ENCODE measurements at regions not wholly inside any gene's neighbourhood (a gene's known extent, or its start where the extent isn't known, plus 50 kb on each side); places are given as distances from the start of the nearest gene placed in this dataset.
A peak's percentile ranks its signal among the peaks of the same experiment; 100 is the strongest.

DNA sequence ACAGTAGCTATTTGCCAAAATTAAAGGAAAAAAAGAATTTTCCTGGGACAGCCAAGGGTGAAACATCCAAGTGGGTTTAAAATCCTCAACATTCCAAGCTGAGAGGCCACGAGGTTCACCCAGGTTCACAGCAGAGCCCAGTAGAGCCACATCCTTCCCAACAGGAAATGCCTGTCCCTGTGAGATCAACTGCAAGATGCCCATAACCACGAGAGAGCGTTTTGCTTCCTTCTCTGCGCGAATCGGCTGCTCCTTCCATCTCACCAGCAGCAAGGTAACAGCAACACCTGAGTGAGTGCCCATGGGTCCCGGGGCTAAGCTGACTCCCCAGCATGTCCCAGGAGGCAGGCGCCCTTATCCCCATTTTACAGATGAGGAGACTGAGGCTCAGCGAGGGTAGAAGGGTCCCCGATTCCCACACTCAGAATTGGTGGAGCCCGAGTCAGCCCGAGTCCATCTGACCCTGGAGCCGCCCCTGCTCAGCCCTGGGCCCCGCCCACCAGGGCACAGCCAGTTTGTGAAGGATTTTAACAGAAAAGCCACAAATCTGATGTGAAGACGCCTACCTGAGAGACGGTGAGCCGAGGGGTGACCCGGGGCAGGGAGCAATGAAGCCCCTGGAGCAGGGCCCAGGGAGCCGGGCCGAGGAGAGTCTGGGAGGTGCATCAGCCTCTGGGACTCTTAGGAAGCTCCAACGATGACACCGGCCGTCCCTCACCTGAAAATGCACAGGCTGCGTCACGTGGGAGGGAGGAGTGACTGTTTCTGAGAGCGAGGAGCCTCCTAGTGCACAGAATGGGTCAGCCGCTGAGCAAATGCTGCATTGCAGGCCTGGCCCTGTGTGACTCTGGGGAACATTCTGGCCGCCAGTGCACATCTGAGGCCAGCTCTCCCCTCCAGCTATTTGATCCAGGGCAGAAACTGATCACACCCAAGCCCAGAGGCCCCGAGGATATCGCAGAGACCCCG is 236.9 kb upstream of the SFSWAP start (continued):
- no peak for TF ChIP-seq RNF2 (IDR thresholded peaks at IDR 0.05; ENCODE audit: borderline replicate concordance, low read depth, low read length, missing control alignments, poor library complexity, severe bottlenecking)
- TF ChIP-seq CBX5 (IDR thresholded peaks at IDR 0.05; ENCODE audit: low read depth, low read length): no peak
- TF ChIP-seq TBP (IDR thresholded peaks at IDR 0.05; ENCODE audit: low read depth, low read length): no peak
- TF ChIP-seq KDM1A (IDR thresholded peaks at IDR 0.05; ENCODE audit: borderline replicate concordance, low read length): no peak
- no peak for TF ChIP-seq TEAD4 (IDR thresholded peaks at IDR 0.05; ENCODE audit: low read depth, low read length)
- no peak for TF ChIP-seq CREB1 (IDR thresholded peaks at IDR 0.05)
- no peak for TF ChIP-seq BACH1 (IDR thresholded peaks at IDR 0.05; ENCODE audit: low read length)
- TF ChIP-seq GTF2F1 (IDR thresholded peaks at IDR 0.05; ENCODE audit: borderline replicate concordance, low read depth, low read length): no peak
- peak; percentile 17 to 28; a peak in 2 of 4 replicates for TF ChIP-seq RAD21 (IDR thresholded peaks at IDR 0.05 in 1 of 2, conservative IDR thresholded peaks at IDR 0.05 in 1 of 2; ENCODE audit: low read depth in 2 of 2, low read length in 2 of 2)
- no peak for TF ChIP-seq CHD2 (IDR thresholded peaks at IDR 0.05; ENCODE audit: low read length)
- TF ChIP-seq, protein P1, sequence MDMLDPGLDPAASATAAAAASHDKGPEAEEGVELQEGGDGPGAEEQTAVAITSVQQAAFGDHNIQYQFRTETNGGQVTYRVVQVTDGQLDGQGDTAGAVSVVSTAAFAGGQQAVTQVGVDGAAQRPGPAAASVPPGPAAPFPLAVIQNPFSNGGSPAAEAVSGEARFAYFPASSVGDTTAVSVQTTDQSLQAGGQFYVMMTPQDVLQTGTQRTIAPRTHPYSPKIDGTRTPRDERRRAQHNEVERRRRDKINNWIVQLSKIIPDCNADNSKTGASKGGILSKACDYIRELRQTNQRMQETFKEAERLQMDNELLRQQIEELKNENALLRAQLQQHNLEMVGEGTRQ (IDR thresholded peaks at IDR 0.05; ENCODE audit: low read length): peak; percentile 65
- TF ChIP-seq, protein P2, sequence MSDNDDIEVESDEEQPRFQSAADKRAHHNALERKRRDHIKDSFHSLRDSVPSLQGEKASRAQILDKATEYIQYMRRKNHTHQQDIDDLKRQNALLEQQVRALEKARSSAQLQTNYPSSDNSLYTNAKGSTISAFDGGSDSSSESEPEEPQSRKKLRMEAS (IDR thresholded peaks at IDR 0.05): no peak

Measured in H1 (cell line).